Muscle of leg (tissue), 3 donors: ENCODE measurements at regions not wholly inside any gene's neighbourhood (a gene's known extent, or its start where the extent isn't known, plus 50 kb on each side); places are given as distances from the start of the nearest gene placed in this dataset.

Source experiments
- DNase-seq: peaks from one replicate; pipeline ENCODE4 v3.0.0; 2013
- H3K27ac ChIP-seq: one replicate; pipeline ENCODE4 v1.5.1; 2013; ENCODE audit warnings: mild to moderate bottlenecking, low read length, control low read depth
- H3K27me3 ChIP-seq: one replicate; pipeline ENCODE4 v1.6.1; 2013; ENCODE audit warnings: low read length; ENCODE audit not compliant: control insufficient read depth, insufficient read depth
- H3K36me3 ChIP-seq: one replicate; pipeline ENCODE4 v1.6.1; 2013; ENCODE audit warnings: low read length; ENCODE audit not compliant: control insufficient read depth, insufficient read depth
- H3K4me1 ChIP-seq: one replicate; pipeline ENCODE4 v1.6.1; 2013; ENCODE audit warnings: low read length; ENCODE audit not compliant: control insufficient read depth, insufficient read depth
- H3K4me3 ChIP-seq: one replicate; pipeline ENCODE4 v1.5.1; 2013; ENCODE audit warnings: low read length, control low read depth
- H3K9me3 ChIP-seq: replicated peaks from 2 replicates; pipeline ENCODE4 v1.6.1; 2013; ENCODE audit warnings: low read depth, low read length; ENCODE audit not compliant: control insufficient read depth
- WGBS: methylation state at CpG from one replicate; pipeline ENCODE4 v1.1.5; 2013; ENCODE audit warnings: missing lambda C conversion rate; ENCODE audit not compliant: insufficient coverage; 5-methylcytosine and 5-hydroxymethylcytosine counted together

- no peak for DNase-seq
- Histone ChIP-seq H3K4me1 (no peaks in the 10 kb centered on the region), H3K27ac (no peak overlapping the region), H3K9me3 (no peaks in the 10 kb centered on the region), H3K4me3 (no peak overlapping the region), H3K27me3 (no peaks in the 10 kb centered on the region), H3K36me3 (no peaks in the 10 kb centered on the region)
- WGBS: no CpG with 5 or more reads among the region's 1 CpG
These were observed 161.4 kb downstream of the AASDHPPT start for GRCh38 chr11:106238704-106239360.

GRCh38 chr11:106241601-106242257 lies 164.3 kb downstream of the AASDHPPT start:
- Histone ChIP-seq H3K27me3 (no peaks in the 10 kb centered on the region), H3K4me3 (no peak overlapping the region), H3K9me3 (peaks cover 2% of the 10 kb centered on the region), H3K27ac (no peak overlapping the region), H3K4me1 (no peaks in the 10 kb centered on the region), H3K36me3 (no peaks in the 10 kb centered on the region)
- DNase-seq: no peak
- WGBS: 90% methylated on average over 6 of the region's 6 CpGs

- no peaks in the 10 kb centered on the region for H3K27me3 ChIP-seq
- DNase-seq: peak; percentile 33
- no CpG with 5 or more reads among the region's 2 CpGs for WGBS
These were observed 165.4 kb downstream of the AASDHPPT start for GRCh38 chr11:106242718-106243415.

GRCh38 chr11:106246495-106246894 lies 169.0 kb downstream of the AASDHPPT start:
- no peak overlapping the region for H3K27ac ChIP-seq
- WGBS: 100% methylated on average over 1 of the region's 3 CpGs

More at GRCh38 chr11:106242718-106243415, 165.4 kb downstream of the AASDHPPT start:
- H3K4me1 ChIP-seq: no peaks in the 10 kb centered on the region
- H3K27ac ChIP-seq: no peak overlapping the region
- H3K9me3 ChIP-seq: peaks cover 5% of the 10 kb centered on the region
- H3K36me3 ChIP-seq: no peaks in the 10 kb centered on the region
- no peak overlapping the region for H3K4me3 ChIP-seq

GRCh38 chr11:106249617-106250239 lies 172.3 kb downstream of the AASDHPPT start:
- peak; percentile 36 for DNase-seq
- no peaks in the 10 kb centered on the region for H3K27me3 ChIP-seq
- no peaks in the 10 kb centered on the region for H3K36me3 ChIP-seq
- no peak overlapping the region for H3K4me3 ChIP-seq
- H3K9me3 ChIP-seq: peaks cover 5% of the 10 kb centered on the region
- H3K4me1 ChIP-seq: peaks cover 4% of the 10 kb centered on the region
- H3K27ac ChIP-seq: peak overlapping the region; percentile 49
- WGBS: 80% methylated on average over 1 of the region's 5 CpGs

More at GRCh38 chr11:106246495-106246894, 169.0 kb downstream of the AASDHPPT start:
- H3K27me3 ChIP-seq: no peaks in the 10 kb centered on the region
- H3K4me1 ChIP-seq: peaks cover 4% of the 10 kb centered on the region
- no peaks in the 10 kb centered on the region for H3K36me3 ChIP-seq
- peaks cover 5% of the 10 kb centered on the region for H3K9me3 ChIP-seq
- no peak for DNase-seq
- H3K4me3 ChIP-seq: no peak overlapping the region

DNA sequence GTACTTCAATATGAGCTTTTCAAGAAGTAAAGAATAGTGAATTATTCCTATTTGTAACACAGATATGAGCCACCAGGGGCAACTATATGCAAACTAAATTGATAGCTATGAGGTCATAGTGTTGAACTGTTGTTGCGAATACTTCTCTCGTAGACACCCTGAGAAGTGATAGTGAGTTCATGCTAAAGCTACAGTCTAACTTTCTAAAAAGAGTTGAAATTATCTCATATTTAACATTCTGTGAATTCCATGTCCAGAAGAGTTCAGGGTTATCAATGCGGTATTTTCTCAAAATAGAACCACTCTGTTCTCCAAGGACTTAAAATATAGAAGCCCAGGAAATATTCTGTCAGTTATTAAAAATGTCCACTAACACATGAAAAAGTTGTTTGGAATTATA lies 185.4 kb downstream of the AASDHPPT start:
- no peaks in the 10 kb centered on the region for H3K4me1 ChIP-seq
- WGBS: no CpG with 5 or more reads among the region's 3 CpGs
- H3K4me3 ChIP-seq: no peak overlapping the region
- DNase-seq: peak; percentile 7
- H3K9me3 ChIP-seq: peaks cover 6% of the 10 kb centered on the region
- H3K36me3 ChIP-seq: no peaks in the 10 kb centered on the region
- H3K27me3 ChIP-seq: no peaks in the 10 kb centered on the region
- no peak overlapping the region for H3K27ac ChIP-seq

DNA sequence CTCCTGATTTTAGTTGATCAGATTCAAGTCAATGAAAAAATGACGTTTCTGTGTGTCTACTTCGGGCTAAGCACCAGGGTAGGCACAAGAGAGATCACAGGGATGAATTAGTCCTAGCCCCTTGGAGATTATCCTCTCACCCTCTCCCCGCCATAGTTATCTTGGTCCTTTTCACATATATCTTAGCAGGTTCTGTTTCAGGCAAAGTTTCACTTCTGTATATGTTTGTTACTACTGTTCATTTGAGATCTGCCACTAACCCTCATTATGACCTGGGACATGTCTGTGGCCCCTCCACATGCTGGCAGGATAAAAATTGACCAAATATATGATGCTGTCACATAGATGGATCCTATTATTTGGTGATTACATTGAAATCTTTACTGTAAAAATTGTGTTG lies 186.1 kb downstream of the AASDHPPT start:
- Histone ChIP-seq H3K27ac (no peak overlapping the region), H3K9me3 (peaks cover 6% of the 10 kb centered on the region), H3K36me3 (no peaks in the 10 kb centered on the region), H3K4me3 (no peak overlapping the region), H3K4me1 (no peaks in the 10 kb centered on the region), H3K27me3 (no peaks in the 10 kb centered on the region)
- no peak for DNase-seq
- WGBS: no CpG with 5 or more reads among the region's 3 CpGs

DNA sequence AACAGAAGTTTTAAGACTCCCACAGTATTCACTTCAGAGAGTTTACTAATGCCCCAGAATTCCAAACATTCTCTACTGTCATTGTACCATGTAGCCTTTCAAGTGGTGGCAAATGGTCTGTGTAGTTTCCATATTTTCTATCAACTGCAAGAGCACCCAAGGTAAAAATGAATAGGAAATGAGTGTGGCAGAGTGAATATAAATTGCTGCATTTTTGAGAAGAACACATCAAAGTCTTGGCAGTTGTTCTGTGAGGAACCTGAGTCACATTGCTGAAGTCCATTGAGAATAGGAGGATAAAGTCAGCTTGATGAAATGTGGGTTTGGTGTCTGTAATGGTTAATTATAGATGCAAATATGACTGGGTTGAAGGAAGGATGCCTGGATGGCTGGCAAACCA lies 193.6 kb downstream of the AASDHPPT start:
- DNase-seq: no peak
- peaks cover 6% of the 10 kb centered on the region for H3K9me3 ChIP-seq
- no peaks in the 10 kb centered on the region for H3K4me1 ChIP-seq
- no peak overlapping the region for H3K27ac ChIP-seq
- H3K4me3 ChIP-seq: no peak overlapping the region
- no peaks in the 10 kb centered on the region for H3K27me3 ChIP-seq
- H3K36me3 ChIP-seq: no peaks in the 10 kb centered on the region

GRCh38 chr11:106271686-106272085 lies 194.2 kb downstream of the AASDHPPT start:
- DNase-seq: no peak
- Histone ChIP-seq H3K4me3 (no peak overlapping the region), H3K27me3 (no peaks in the 10 kb centered on the region), H3K36me3 (no peaks in the 10 kb centered on the region), H3K27ac (no peak overlapping the region), H3K4me1 (no peaks in the 10 kb centered on the region), H3K9me3 (peaks cover 5% of the 10 kb centered on the region)
- WGBS: 100% methylated on average over 2 of the region's 2 CpGs

GRCh38 chr11:106275151-106275550 lies 197.7 kb downstream of the AASDHPPT start:
- Histone ChIP-seq H3K4me3 (no peak overlapping the region), H3K36me3 (no peaks in the 10 kb centered on the region), H3K27me3 (no peaks in the 10 kb centered on the region), H3K4me1 (no peaks in the 10 kb centered on the region), H3K9me3 (no peaks in the 10 kb centered on the region), H3K27ac (no peak overlapping the region)
- no CpG with 5 or more reads among the region's 1 CpG for WGBS
- DNase-seq: no peak
